Activated CD4-positive, alpha-beta T cell treated with anti-CD3 and anti-CD28 coated beads, Interleukin-2, amount 50 U/mL, for 48 hours (primary cell): ENCODE measurements at regions not wholly inside any gene's neighbourhood (a gene's known extent, or its start where the extent isn't known, plus 50 kb on each side); places are given as distances from the start of the nearest gene placed in this dataset.
"Not testable (repeated sequence)": the region's sequence is repeated elsewhere in the genome, so short reads cannot be mapped to it uniquely, and the experiment has no call there.

ENCODE experiments used
- DNase-seq, 2 experiments: peaks; one replicate each; pipeline ENCODE4 v3.0.0-alpha.2; 2020

- no peak for DNase-seq
Measured at GRCh38 chr4:110850461-110851442, 227.9 kb upstream of the PITX2 start.

GRCh38 chr4:110851989-110852388 lies 229.1 kb upstream of the PITX2 start:
- DNase-seq, result no peak

GRCh38 chr4:110852793-110853192 lies 229.9 kb upstream of the PITX2 start:
- DNase-seq, result no peak

GRCh38 chr4:110853242-110853641 lies 230.4 kb upstream of the PITX2 start:
- DNase-seq, result no peak

- no peak for DNase-seq
Measured at GRCh38 chr4:110854021-110854678, 231.3 kb upstream of the PITX2 start.

- DNase-seq, result no peak
Measured at GRCh38 chr4:110860125-110860524, 237.2 kb upstream of the PITX2 start.

GRCh38 chr4:110860901-110861300 lies 238.0 kb upstream of the PITX2 start:
- no peak for DNase-seq

GRCh38 chr4:110865611-110866259 lies 242.9 kb upstream of the PITX2 start:
- DNase-seq, result no peak

- DNase-seq, result no peak
Measured at GRCh38 chr4:110867251-110867960, 244.5 kb upstream of the PITX2 start.

GRCh38 chr4:110867981-110868720 lies 245.3 kb upstream of the PITX2 start:
- no peak for DNase-seq

- DNase-seq, result no peak
Measured at GRCh38 chr4:110869114-110869513, 246.2 kb upstream of the PITX2 start.

GRCh38 chr4:110869862-110870572 lies 247.1 kb upstream of the PITX2 start:
- no peak for DNase-seq

GRCh38 chr4:110876214-110876613 lies 253.3 kb upstream of the PITX2 start:
- DNase-seq, result not testable (repeated sequence)

GRCh38 chr4:110876866-110877265 lies 254.0 kb upstream of the PITX2 start:
- no peak for DNase-seq

- no peak for DNase-seq
Measured at GRCh38 chr4:110877778-110878370, 255.0 kb upstream of the PITX2 start.

GRCh38 chr4:110878413-110878812 lies 255.5 kb upstream of the PITX2 start:
- DNase-seq, result no peak

- DNase-seq, result no peak
Measured at GRCh38 chr4:110878956-110879355, 256.1 kb upstream of the PITX2 start.

GRCh38 chr4:110886270-110886669 lies 263.4 kb upstream of the PITX2 start:
- no peak for DNase-seq

- DNase-seq, result no peak
Measured at GRCh38 chr4:110886856-110887255, 264.0 kb upstream of the PITX2 start.

GRCh38 chr4:110897784-110898183 lies 274.9 kb upstream of the PITX2 start:
- DNase-seq, result no peak

- DNase-seq, result no peak
Measured at GRCh38 chr4:110898290-110898689, 275.4 kb upstream of the PITX2 start.
